ENCODE measurements at regions not wholly inside any gene's neighbourhood (a gene's known extent, or its start where the extent isn't known, plus 50 kb on each side); places are given as distances from the start of the nearest gene placed in this dataset.
"Not testable (repeated sequence)": the region's sequence is repeated elsewhere in the genome, so short reads cannot be mapped to it uniquely, and the experiment has no call there.

DNA sequence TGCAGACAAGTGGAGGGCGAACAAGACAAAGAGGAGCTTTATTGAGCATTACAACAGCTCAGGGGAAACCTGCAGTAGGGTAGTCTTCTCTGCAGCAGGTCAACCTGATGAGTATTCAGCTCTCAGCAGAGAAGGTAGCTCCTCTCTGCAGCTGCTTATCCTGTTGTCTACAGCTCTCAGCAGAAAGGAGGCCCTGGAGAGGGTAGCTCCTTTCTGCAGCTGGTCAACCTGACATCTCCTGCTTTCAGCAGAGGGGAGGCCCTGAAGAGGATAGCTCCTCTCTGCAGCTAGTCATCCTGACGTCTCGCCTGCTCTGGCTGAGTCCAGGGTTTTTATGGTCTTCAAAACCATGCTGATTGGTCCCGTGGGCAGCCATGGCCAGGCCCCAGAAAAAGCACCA is 113.6 kb downstream of the CD24 start:
- TF ChIP-seq, protein P1, sequence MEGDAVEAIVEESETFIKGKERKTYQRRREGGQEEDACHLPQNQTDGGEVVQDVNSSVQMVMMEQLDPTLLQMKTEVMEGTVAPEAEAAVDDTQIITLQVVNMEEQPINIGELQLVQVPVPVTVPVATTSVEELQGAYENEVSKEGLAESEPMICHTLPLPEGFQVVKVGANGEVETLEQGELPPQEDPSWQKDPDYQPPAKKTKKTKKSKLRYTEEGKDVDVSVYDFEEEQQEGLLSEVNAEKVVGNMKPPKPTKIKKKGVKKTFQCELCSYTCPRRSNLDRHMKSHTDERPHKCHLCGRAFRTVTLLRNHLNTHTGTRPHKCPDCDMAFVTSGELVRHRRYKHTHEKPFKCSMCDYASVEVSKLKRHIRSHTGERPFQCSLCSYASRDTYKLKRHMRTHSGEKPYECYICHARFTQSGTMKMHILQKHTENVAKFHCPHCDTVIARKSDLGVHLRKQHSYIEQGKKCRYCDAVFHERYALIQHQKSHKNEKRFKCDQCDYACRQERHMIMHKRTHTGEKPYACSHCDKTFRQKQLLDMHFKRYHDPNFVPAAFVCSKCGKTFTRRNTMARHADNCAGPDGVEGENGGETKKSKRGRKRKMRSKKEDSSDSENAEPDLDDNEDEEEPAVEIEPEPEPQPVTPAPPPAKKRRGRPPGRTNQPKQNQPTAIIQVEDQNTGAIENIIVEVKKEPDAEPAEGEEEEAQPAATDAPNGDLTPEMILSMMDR (IDR thresholded peaks at IDR 0.05; ENCODE audit: low read depth, low read length), result no peak
- no peak for DNase-seq (ENCODE audit: extremely low read depth, low read depth)

DNA sequence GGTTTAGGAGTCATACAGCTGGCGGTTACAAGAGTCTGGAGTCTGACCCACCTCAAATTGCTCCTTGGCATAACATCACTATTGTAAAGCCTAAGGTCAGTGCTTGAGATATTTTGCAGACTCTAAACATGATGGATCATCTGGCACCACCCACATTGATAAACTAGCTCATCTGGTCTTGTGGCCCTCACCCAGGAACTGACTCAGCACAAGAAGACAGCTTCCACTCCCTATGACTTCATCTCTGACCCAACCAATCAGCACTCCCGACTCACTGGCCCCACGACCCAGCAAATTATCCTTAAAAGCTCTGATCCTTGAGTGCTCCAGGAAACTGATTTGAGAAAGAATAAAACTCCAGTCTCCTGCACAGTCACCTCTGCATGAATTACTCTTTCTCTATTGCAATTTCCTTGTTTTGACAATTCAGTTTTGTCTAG is 115.9 kb downstream of the CD24 start:
- TF ChIP-seq, protein P1 (IDR thresholded peaks at IDR 0.05; ENCODE audit: low read depth, low read length), result no peak
- DNase-seq (ENCODE audit: extremely low read depth, low read depth), result no peak

DNA sequence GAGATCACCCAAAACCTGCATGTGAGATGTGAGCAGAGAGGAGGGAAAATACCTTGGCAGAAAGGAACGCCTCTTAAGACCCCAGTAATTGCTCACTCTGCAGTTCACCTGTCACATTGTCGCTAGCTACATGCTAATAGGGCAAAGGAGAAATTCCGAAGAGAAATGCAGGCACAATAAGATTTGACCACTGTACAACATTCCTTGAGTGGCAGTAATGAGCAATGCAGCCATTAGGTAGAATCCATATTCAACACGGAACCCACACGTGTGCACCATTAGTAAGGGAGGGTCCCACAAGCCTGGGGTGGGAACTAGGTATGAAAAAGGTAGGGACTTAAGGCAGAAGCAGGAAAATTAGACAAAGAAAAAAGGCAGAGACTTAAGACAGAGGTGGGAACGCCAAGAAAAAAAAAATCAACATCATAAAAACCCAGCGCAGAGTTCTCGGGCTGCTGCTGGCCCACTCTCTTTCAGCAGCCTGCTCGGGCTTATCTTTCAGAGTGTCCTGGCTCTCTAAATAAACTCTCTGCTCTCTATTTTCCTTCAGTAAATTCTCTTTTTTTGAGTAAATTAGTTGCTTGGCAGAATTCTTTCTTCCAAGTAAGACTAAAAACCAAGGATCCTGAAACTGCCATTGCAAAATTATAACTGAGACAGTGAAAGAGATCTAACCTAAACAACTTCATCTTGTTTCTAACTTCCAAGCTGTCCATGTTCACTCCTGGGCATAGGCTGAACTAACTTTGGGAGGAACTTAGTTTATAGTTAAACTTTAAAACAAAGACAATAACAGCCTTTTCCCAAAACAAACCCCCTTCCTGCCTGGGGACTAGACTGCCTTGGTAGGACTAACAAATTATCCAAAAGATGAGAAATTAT is 116.5 kb downstream of the CD24 start:
- DNase-seq (ENCODE audit: extremely low read depth, low read depth), result no peak
- TF ChIP-seq, protein P1 (IDR thresholded peaks at IDR 0.05; ENCODE audit: low read depth, low read length), result no peak

DNA sequence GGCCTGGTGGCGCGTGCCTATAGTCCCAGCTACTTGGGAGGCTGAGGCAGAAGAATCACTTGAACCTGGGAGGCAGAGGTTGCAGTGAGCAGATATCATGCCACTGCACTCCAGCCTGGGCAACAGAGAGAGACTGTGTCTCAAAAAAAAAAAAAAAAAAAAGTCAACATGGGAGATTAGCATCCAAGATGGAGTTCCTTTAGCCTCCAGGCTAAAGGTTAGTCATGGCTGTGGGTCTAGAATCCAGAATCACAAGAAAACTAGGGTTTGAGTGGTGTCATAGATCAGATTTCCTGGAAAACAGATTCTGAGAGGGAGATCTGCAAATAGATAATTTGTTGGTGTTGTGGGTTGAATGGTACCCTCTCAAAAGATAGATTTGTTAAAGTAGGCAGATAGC is 117.2 kb downstream of the CD24 start:
- not testable (repeated sequence) for DNase-seq (ENCODE audit: extremely low read depth, low read depth)

DNA sequence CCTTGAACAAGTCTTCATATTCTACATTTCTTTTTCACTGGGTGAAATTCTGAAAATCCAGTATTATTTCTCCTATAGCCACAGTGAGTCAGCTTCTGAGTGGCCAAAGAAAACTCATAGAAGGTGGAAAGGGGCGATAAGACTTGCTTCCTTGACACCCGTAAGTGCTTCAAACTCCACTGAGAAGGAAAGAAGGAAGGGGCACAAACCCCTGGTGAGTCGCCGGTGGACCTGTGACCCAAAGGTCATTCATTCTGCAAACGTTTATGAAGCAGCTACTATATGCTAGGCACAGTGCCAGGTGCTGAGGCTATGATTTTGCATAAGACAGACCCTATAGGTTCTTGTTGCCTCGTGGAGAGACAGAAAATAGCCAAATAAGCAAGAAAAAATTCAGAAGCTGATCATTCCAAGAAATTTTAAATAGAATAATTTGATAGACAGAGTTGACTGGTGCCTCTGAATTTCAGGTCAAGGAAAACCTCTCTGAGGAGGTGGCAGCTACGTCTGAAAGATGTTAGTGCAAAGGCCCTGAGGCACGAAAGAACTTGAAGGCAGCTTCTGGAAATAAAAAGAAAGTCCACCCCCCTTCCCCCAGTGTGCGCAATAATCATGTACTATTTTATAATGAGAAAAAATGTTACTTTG is 118.2 kb downstream of the CD24 start:
- TF ChIP-seq, protein P1 (IDR thresholded peaks at IDR 0.05; ENCODE audit: low read depth, low read length), result no peak
- DNase-seq (ENCODE audit: extremely low read depth, low read depth), result no peak

DNA sequence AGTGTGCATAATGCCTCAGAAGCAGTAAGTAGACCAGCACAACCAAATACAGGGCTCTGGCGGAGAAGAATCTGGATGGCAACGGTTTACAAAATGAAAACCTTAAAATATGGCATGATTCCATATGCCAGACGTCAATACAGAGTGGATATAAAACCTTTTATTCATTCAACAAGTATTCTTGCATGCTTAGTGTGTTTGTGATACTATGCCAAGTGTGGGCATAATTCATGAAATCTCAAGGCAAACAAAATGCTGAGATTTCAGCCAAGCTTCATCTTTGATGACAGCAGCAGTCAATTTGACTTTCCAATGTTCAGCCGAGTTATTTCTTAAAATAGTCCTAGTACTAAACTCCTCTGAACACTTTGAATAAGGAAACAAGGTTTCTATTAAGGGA is 119.4 kb downstream of the CD24 start:
- TF ChIP-seq, protein P1 (IDR thresholded peaks at IDR 0.05; ENCODE audit: low read depth, low read length), result no peak
- DNase-seq (ENCODE audit: extremely low read depth, low read depth), result no peak

DNA sequence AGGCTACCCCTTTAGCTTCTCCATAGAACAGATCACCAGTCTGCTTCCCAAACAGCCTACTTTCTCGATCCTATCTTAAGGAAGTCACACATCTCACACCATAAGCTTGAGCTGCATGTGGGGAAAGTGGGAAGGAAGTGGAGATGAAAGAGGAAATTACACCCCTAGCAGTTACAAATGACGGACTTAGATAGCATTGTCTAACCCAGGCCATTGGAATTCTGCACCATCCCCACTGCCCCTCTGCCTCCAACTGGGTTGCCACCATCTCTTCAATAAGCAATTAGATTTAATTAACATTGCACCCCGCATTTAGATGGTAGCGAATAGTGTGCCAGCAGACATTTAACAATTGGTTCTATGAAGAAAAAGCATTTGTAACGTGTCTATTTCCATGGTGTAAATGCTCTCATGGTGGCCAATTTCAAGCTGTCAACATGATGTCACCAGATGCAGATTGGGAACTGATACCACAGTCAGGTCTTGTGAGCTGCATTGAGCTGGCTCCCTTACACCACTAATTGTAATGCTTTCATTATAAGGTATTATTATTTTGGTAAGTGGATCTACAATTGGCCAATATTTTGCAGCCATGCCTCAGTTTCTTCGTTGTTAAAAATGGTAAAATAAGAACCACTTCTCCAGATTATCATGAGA is 124.7 kb downstream of the CD24 start:
- TF ChIP-seq, protein P1 (IDR thresholded peaks at IDR 0.05; ENCODE audit: low read depth, low read length), result no peak
- DNase-seq (ENCODE audit: extremely low read depth, low read depth), result no peak
